Sigmoid colon (tissue), 4 donors: ENCODE measurements at regions not wholly inside any gene's neighbourhood (a gene's known extent, or its start where the extent isn't known, plus 50 kb on each side); places are given as distances from the start of the nearest gene placed in this dataset.

Experiments used
- EP300 ChIP-seq, 4 donors: sonication (generic); formaldehyde crosslinking; IDR thresholded peaks; one replicate each; pipeline ENCODE4 v1.6.1; 2017; ENCODE audit warnings: antibody characterized with exemption in 4 of 4
- POLR2A ChIP-seq, 2 donors: fragments of 450-650 bp; IDR thresholded peaks; one replicate each; pipeline ENCODE4 v1.6.1; 2016; ENCODE audit warnings: antibody characterized with exemption in 2 of 2, mild to moderate bottlenecking in 2 of 2, moderate library complexity in 2 of 2
- POLR2AphosphoS5 ChIP-seq, 4 donors: sonication (generic); formaldehyde crosslinking; IDR thresholded peaks; one replicate each; pipeline ENCODE4 v1.6.1; 2017; ENCODE audit warnings: antibody characterized with exemption in 4 of 4
- TF ChIP-seq, protein P1 (sequence below), 4 experiments: fragments of 450-650 bp in 3 of 4; fragments of 200-600 bp in 1 of 4; IDR thresholded peaks; one replicate each; pipeline ENCODE4 v1.5.1; 2016 to 2019; ENCODE audit warnings: antibody characterized with exemption in 4 of 4, mild to moderate bottlenecking in 3 of 4, moderate library complexity in 2 of 4

DNA sequence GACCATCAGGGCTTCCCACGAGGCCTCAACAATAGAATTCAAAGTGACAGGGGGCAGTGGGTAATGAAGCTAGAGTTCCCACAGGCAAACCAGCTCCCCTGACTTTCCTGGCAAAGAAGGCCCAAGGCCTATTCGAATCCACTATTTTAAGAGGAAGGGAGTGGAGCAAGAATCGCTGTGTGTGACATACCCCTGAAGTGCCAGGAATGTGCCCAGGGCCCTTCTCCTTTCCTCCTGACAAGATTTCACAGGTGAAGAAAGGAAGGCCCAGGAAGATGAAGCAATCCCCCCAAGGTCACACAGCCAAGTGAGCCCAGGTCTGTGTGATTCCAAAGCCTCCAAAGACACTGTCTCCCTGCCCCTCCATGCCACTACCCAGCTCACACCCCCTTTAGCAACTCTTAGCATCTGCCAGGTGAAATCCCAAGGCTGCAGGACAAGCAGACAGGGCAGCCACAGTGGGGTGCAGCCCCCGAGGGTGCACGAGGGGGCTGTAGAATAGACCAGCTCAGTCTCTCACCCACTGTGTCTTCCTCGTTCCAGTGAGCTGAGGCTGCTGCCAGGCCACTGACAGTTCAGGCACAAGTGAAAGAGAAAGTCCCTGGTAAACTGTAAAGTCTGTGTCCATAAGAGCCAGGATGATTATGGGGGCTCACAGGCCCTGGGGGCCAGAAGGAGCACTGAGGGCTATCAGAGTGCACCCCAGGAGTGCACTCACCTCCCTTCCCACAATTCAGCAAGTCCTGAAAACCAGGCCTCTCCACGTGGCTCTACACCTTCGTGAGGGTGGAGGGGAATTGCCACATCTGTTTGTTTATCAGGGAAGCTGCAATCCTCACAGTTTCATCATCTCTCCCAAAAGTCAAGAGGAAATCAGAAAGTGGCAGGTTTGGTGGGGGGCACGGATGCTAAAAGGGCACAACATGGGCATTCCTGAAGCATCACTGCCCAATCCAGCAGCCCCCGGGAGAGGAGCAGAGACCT is 70.8 kb upstream of the ZMIZ1 start:
- TF ChIP-seq, protein P1, sequence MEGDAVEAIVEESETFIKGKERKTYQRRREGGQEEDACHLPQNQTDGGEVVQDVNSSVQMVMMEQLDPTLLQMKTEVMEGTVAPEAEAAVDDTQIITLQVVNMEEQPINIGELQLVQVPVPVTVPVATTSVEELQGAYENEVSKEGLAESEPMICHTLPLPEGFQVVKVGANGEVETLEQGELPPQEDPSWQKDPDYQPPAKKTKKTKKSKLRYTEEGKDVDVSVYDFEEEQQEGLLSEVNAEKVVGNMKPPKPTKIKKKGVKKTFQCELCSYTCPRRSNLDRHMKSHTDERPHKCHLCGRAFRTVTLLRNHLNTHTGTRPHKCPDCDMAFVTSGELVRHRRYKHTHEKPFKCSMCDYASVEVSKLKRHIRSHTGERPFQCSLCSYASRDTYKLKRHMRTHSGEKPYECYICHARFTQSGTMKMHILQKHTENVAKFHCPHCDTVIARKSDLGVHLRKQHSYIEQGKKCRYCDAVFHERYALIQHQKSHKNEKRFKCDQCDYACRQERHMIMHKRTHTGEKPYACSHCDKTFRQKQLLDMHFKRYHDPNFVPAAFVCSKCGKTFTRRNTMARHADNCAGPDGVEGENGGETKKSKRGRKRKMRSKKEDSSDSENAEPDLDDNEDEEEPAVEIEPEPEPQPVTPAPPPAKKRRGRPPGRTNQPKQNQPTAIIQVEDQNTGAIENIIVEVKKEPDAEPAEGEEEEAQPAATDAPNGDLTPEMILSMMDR (IDR thresholded peaks at IDR 0.05): no peak
- TF ChIP-seq POLR2AphosphoS5 (IDR thresholded peaks at IDR 0.05) (no peak), POLR2A (IDR thresholded peaks at IDR 0.05) (no peak), EP300 (IDR thresholded peaks at IDR 0.05) (no peak)
